Heart left ventricle (tissue), 16 donors: ENCODE measurements at regions not wholly inside any gene's neighbourhood (a gene's known extent, or its start where the extent isn't known, plus 50 kb on each side); places are given as distances from the start of the nearest gene placed in this dataset.

Experiments used
- ATAC-seq, 4 donors: fragments of 200-7000 bp; cut with Tn5 transposase; one replicate each; pipeline ENCODE4 v1.9.1; 2020 to 2022; ENCODE audit warnings: moderate library complexity in 4 of 4, mild to moderate bottlenecking in 3 of 4, moderate number of reproducible peaks in 1 of 4
- DNase-seq, 5 donors: peaks; one replicate each; pipeline ENCODE4 v3.0.0-alpha.2; 2020
- H3K27ac ChIP-seq, 12 donors: fragments of 200-600 bp; sonication (generic) in 4 of 12; one replicate each; pipeline versions ENCODE4 v1.5.0 to v1.8.0; 2016 to 2022; ENCODE audit warnings: mild to moderate bottlenecking in 2 of 12
- H3K27me3 ChIP-seq, 9 donors: fragments of 200-600 bp; sonication (generic) in 2 of 9; one replicate each; pipeline versions ENCODE4 v1.5.1 to v1.8.0; 2016 to 2022; ENCODE audit warnings: mild to moderate bottlenecking in 3 of 9
- H3K36me3 ChIP-seq, 9 donors: fragments of 200-600 bp; sonication (generic) in 2 of 9; one replicate each; pipeline versions ENCODE4 v1.5.0 to v1.8.0; 2018 to 2022; ENCODE audit warnings: mild to moderate bottlenecking in 2 of 9
- H3K4me1 ChIP-seq, 12 donors: fragments of 200-600 bp; sonication (generic) in 4 of 12; one replicate each; pipeline versions ENCODE4 v1.5.0 to v1.8.0; 2016 to 2022; ENCODE audit warnings: mild to moderate bottlenecking in 3 of 12
- H3K4me3 ChIP-seq, 12 donors: fragments of 200-600 bp; sonication (generic) in 4 of 12; one replicate each; pipeline versions ENCODE4 v1.5.0 to v1.8.0; 2017 to 2022; ENCODE audit warnings: mild to moderate bottlenecking in 9 of 12, moderate library complexity in 4 of 12
- H3K9me3 ChIP-seq, 12 donors: fragments of 200-600 bp; sonication (generic) in 4 of 12; one replicate each; pipeline versions ENCODE4 v1.5.0 to v1.8.0; 2016 to 2022; ENCODE audit warnings: mild to moderate bottlenecking in 1 of 12
- CTCF ChIP-seq, 12 donors: fragments of 200-600 bp; sonication (generic) in 4 of 12; IDR thresholded peaks; one replicate each; pipeline versions ENCODE4 v1.5.0 to v1.8.0; 2018 to 2022; ENCODE audit warnings: antibody characterized with exemption in 12 of 12, mild to moderate bottlenecking in 5 of 12
- POLR2A ChIP-seq, 2 donors: fragments of 450-650 bp; IDR thresholded peaks; one replicate each; pipeline ENCODE4 v1.6.1; 2017; ENCODE audit warnings: antibody characterized with exemption in 2 of 2, mild to moderate bottlenecking in 2 of 2, moderate library complexity in 2 of 2
- WGBS, 4 donors: extraction: QIAGEN DNeasy Blood & Tissue Kit in 2 of 4; methylation state at CpG; one replicate each; pipeline versions ENCODE4 v1.1.5 to v1.1.7; 2013 to 2018; 5-methylcytosine and 5-hydroxymethylcytosine counted together
- intact Hi-C, 10 donors: fragments of 100-400 bp; cut with DNase I; formaldehyde crosslinking; loops; one replicate each; pipeline versions ENCODE4 v1.11.1 to v1.14.2; 2022
- donor health status: ischemic (EF 13 %, LVEDD 7.1; RV severe dilation, severe dysfunction).
- donor health status: healthy with polysubstance abuse.
- donor health status: DM: no; HTN: yes; CAD: no.
- donor health status: DM: no; HTN: no; CAD: no.
- donor health status: ischemic (EF 25% LVEDD 6.9; RV normal size, moderate dysfunction).
- donor health status: ischemic (EF 25% LVEDD 5.7; RV mildly dilated, moderate dysfunction).
- donor health status: healthy.
- donor health status: DM: yes; HTN: yes; CAD: no.
- donor health status: ischemic (EF 35%, LVEDD 5.7; RV mildly dilated, moderate dysfunction).
- donor health status: nonischemic (EF 11% LVEDD 7.7; RV severe dilation, severe dysfunction).
- donor health status: DM: yes; HTN: yes; CAD: no.
- donor health status: PGD.
- donor health status: ischemic (EF 29% LVEDD 5.4; RV normal size, mild dysfunction).
- donor health status: nonischemic (EF 23%, LVEDD 6.1; RV moderate dilation, normal function).

- no peaks in the 10 kb centered on the region for H3K9me3 ChIP-seq
- intact Hi-C loops = no loop called here
- DNase-seq (no peak), ATAC-seq (no peak)
- no peak overlapping the region for H3K27ac ChIP-seq
- TF ChIP-seq POLR2A (IDR thresholded peaks at IDR 0.05) (no peak), CTCF (IDR thresholded peaks at IDR 0.05) (no peak)
- H3K36me3 ChIP-seq = no peaks in the 10 kb centered on the region
- WGBS, 4 donors = 87 to 93% (median 89%) methylated on average over 4 of the region's 4 CpGs
- H3K4me1 ChIP-seq = peaks cover 0 to 3% (median 0%) of the 10 kb centered on the region in 12 donors
- no peak overlapping the region for H3K4me3 ChIP-seq
- H3K27me3 ChIP-seq = no peaks in the 10 kb centered on the region
These were observed 60.9 kb upstream of the DCBLD2 start for GRCh38 chr3:98962189-98962930.

DNA sequence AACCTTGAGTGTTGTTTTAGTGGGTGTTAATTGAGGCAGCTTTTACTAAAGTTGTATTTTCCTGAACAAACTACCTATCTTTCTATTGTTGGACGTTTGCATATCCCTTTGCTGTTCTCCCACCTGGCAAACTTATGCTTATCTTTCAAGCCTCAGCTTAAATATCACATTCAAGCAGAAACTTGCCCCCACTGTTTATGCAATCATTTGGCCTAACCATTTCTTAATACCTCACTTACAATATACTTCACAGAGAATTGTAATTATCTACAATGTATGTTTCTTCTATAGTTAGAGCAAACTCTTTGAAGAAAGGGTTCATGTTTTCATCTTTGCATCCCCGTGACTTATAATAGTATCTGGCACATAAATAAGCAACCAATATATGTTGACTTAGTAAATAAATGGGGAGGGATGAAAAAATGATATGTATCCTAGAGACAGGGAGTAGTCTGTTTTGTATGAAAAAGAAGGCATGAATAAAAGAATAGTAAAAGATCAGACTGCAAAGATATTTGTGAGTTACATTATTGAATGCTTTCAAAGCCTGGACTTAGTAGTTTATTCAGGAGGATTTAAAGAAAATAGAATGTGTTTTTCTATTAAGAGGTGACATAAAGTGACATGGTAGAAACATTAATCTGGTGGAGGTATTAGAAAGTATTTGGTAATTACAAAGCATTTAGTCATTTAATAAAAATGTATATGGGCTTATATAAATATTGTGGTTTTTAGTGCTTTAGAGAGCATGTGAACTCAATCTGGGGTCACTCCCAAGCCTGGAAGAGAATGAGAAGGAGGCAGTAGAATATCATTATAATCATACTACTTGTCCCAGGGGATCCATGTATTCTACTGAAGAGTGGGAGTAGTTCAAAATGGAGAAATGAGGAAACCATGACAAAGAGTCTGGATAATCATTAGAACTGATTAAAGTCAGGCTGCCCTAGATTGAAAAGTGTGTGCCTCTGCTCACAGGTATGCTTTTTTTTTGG, 60.0 kb upstream of the DCBLD2 start:
- Histone ChIP-seq H3K4me3 (no peak overlapping the region), H3K9me3 (no peaks in the 10 kb centered on the region), H3K27ac (no peak overlapping the region), H3K36me3 (no peaks in the 10 kb centered on the region), H3K27me3 (no peaks in the 10 kb centered on the region), H3K4me1 (no peaks in the 10 kb centered on the region)
- DNase-seq = no peak
- 67 to 76% (median 70%) methylated on average over 2 of the region's 2 CpGs for WGBS, 4 donors
- intact Hi-C loops = no loop called here
- ATAC-seq = no peak
- TF ChIP-seq POLR2A (IDR thresholded peaks at IDR 0.05) (no peak), CTCF (IDR thresholded peaks at IDR 0.05) (no peak)

GRCh38 chr3:98957681-98958080, 56.2 kb upstream of the DCBLD2 start:
- 86 to 89% (median 88%) methylated on average over 2 of the region's 2 CpGs for WGBS, 4 donors
- no peak for ATAC-seq
- no peak for DNase-seq
- H3K4me3 ChIP-seq = no peak overlapping the region
- H3K4me1 ChIP-seq = no peaks in the 10 kb centered on the region
- intact Hi-C loops = no loop called here
- H3K27me3 ChIP-seq = no peaks in the 10 kb centered on the region
- TF ChIP-seq CTCF (IDR thresholded peaks at IDR 0.05) (no peak), POLR2A (IDR thresholded peaks at IDR 0.05) (no peak)
- no peak overlapping the region for H3K27ac ChIP-seq
- H3K36me3 ChIP-seq = no peaks in the 10 kb centered on the region
- H3K9me3 ChIP-seq = no peaks in the 10 kb centered on the region

- ATAC-seq (no peak), DNase-seq (no peak)
- Histone ChIP-seq H3K27ac (no peak overlapping the region), H3K9me3 (no peaks in the 10 kb centered on the region), H3K27me3 (no peaks in the 10 kb centered on the region), H3K4me1 (no peaks in the 10 kb centered on the region), H3K36me3 (no peaks in the 10 kb centered on the region), H3K4me3 (no peak overlapping the region)
- no peak for TF ChIP-seq CTCF (IDR thresholded peaks at IDR 0.05)
- TF ChIP-seq POLR2A (IDR thresholded peaks at IDR 0.05) = no peak
- intact Hi-C loops = no loop called here
These were observed 54.5 kb upstream of the DCBLD2 start for GRCh38 chr3:98956008-98956407.
